Upper lobe of left lung (tissue), 4 donors: ENCODE measurements at regions not wholly inside any gene's neighbourhood (a gene's known extent, or its start where the extent isn't known, plus 50 kb on each side); places are given as distances from the start of the nearest gene placed in this dataset.

Source experiments
- POLR2A ChIP-seq, 4 donors: fragments of 450-650 bp; IDR thresholded peaks; one replicate each; pipeline ENCODE4 v1.5.1; 2016 to 2017; ENCODE audit warnings: antibody characterized with exemption in 4 of 4, mild to moderate bottlenecking in 2 of 4
- POLR2AphosphoS5 ChIP-seq, 2 donors: sonication (generic); formaldehyde crosslinking; IDR thresholded peaks; one replicate each; pipeline ENCODE4 v1.5.1; 2017; ENCODE audit warnings: antibody characterized with exemption in 2 of 2

DNA sequence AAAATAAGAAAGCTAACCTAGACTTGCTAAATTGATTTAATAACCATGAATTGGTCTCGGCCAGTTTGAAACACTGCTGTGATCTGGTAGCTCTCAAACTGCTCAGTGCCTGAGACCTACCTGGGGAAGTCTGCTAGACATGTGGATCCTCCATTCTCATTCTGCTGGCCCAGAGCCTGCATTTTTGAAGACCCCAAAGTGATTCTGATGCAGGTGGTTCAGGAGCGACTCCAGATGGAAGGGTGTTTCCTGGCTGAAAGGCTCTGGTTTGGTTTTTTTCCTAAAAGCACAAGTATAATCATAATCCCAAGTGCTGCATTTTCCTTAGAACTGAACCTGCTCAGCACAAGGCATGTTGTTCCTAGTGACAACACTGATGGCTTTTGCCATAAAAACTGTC lies 159.5 kb downstream of the ZNF664 start:
- TF ChIP-seq POLR2A (IDR thresholded peaks at IDR 0.05), result no peak
- TF ChIP-seq POLR2AphosphoS5 (IDR thresholded peaks at IDR 0.05), result no peak
